ENCODE measurements at regions not wholly inside any gene's neighbourhood (a gene's known extent, or its start where the extent isn't known, plus 50 kb on each side); places are given as distances from the start of the nearest gene placed in this dataset.

GRCh38 chr4:83759611-83760010 is 223.7 kb downstream of the GPAT3 start:
- TF ChIP-seq, protein P1, sequence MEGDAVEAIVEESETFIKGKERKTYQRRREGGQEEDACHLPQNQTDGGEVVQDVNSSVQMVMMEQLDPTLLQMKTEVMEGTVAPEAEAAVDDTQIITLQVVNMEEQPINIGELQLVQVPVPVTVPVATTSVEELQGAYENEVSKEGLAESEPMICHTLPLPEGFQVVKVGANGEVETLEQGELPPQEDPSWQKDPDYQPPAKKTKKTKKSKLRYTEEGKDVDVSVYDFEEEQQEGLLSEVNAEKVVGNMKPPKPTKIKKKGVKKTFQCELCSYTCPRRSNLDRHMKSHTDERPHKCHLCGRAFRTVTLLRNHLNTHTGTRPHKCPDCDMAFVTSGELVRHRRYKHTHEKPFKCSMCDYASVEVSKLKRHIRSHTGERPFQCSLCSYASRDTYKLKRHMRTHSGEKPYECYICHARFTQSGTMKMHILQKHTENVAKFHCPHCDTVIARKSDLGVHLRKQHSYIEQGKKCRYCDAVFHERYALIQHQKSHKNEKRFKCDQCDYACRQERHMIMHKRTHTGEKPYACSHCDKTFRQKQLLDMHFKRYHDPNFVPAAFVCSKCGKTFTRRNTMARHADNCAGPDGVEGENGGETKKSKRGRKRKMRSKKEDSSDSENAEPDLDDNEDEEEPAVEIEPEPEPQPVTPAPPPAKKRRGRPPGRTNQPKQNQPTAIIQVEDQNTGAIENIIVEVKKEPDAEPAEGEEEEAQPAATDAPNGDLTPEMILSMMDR (IDR thresholded peaks at IDR 0.05; ENCODE audit: control insufficient read depth, insufficient read depth, low read depth, low read length, missing control alignments), result no peak
- DNase-seq (ENCODE audit: low read depth), result no peak
- no peak overlapping the region for H3K4me3 ChIP-seq (ENCODE audit: control insufficient read depth, low read depth, low read length)

DNA sequence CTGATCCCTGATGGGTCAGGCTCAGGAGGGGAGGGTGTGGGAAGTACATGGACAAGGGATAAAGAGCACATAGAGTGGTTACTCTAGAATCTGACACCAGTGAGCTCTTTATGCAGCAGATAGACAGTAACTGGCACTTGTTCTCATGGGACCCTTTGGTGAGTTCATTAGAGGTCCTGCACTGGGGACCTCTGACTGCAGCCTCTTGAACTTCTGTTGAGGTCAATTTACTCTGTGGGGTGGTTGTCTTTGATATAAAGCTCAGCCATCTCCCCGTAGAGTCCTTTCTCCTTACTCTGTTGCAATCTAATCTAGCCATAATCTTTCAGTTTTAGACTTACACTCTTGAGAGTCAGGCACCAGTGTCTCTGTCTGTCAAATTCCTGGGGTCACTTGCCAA is 222.4 kb downstream of the GPAT3 start:
- TF ChIP-seq, protein P1 (IDR thresholded peaks at IDR 0.05; ENCODE audit: control insufficient read depth, insufficient read depth, low read depth, low read length, missing control alignments), result no peak
- no peak for DNase-seq (ENCODE audit: low read depth)

DNA sequence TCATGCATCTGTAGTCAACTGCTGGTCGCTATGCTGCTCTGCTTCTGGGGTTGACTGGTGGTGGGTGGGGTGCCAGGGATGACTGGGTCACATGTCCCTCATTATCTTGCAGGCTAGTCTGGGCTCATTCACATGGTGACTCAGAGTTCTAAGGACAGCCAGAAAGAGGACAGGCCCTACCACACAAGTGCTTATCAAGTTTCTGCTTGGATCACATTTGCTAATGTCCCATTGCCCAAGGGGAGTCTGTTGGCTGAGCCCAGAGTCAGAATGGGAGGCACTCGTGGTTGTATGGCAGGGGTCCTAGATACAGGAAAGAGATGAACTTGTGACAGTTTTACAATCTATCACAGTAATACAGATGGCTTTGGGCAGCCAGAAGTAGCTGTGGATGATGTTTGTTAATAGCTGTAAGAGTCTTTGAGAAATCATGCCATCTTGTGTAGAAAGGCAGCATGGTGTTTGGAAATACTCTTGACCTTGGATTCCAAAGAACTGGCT is 221.3 kb downstream of the GPAT3 start:
- TF ChIP-seq, protein P1 (IDR thresholded peaks at IDR 0.05; ENCODE audit: control insufficient read depth, insufficient read depth, low read depth, low read length, missing control alignments), result no peak
- no peak for DNase-seq (ENCODE audit: low read depth)
- H3K4me3 ChIP-seq (ENCODE audit: control insufficient read depth, low read depth, low read length), result no peak overlapping the region

More for the DNA sequence above, 222.4 kb downstream of the GPAT3 start:
- no peak overlapping the region for H3K4me3 ChIP-seq (ENCODE audit: control insufficient read depth, low read depth, low read length)

DNA sequence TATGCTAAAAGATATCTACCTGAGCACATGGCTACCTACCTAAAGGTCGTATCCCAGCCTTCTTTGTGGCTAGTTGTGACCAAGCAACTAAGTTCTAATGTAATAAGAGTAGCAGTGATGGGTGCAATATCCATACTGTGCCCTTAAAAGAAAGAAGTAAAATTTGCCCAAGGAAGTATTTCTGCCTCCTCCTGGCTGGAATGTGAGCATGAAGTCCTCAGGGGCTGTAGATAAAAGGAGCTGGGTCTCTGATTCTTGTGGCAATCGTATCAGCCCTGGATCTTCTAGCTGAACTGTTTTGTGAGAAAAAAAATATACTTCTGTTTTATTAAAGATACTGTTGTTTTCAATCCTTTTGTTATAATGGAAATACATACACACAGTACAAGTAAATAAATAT is 217.4 kb downstream of the GPAT3 start:
- DNase-seq (ENCODE audit: low read depth), result no peak
- TF ChIP-seq, protein P1 (IDR thresholded peaks at IDR 0.05; ENCODE audit: control insufficient read depth, insufficient read depth, low read depth, low read length, missing control alignments), result no peak
- H3K4me3 ChIP-seq (ENCODE audit: control insufficient read depth, low read depth, low read length), result no peak overlapping the region

- TF ChIP-seq, protein P1 (IDR thresholded peaks at IDR 0.05; ENCODE audit: control insufficient read depth, insufficient read depth, low read depth, low read length, missing control alignments), result no peak
- DNase-seq (ENCODE audit: low read depth), result no peak
- no peak overlapping the region for H3K4me3 ChIP-seq (ENCODE audit: control insufficient read depth, low read depth, low read length)
Observed at GRCh38 chr4:83751336-83751949, 215.5 kb downstream of the GPAT3 start.

- DNase-seq (ENCODE audit: low read depth), result no peak
Observed at GRCh38 chr4:83748711-83749110, 212.8 kb downstream of the GPAT3 start.

More at GRCh38 chr4:83748711-83749110, 212.8 kb downstream of the GPAT3 start:
- TF ChIP-seq, protein P1 (IDR thresholded peaks at IDR 0.05; ENCODE audit: control insufficient read depth, insufficient read depth, low read depth, low read length, missing control alignments), result no peak
- no peak overlapping the region for H3K4me3 ChIP-seq (ENCODE audit: control insufficient read depth, low read depth, low read length)

All from AG09309 (cell line).